ENCODE measurements at regions not wholly inside any gene's neighbourhood (a gene's known extent, or its start where the extent isn't known, plus 50 kb on each side); places are given as distances from the start of the nearest gene placed in this dataset.

DNA sequence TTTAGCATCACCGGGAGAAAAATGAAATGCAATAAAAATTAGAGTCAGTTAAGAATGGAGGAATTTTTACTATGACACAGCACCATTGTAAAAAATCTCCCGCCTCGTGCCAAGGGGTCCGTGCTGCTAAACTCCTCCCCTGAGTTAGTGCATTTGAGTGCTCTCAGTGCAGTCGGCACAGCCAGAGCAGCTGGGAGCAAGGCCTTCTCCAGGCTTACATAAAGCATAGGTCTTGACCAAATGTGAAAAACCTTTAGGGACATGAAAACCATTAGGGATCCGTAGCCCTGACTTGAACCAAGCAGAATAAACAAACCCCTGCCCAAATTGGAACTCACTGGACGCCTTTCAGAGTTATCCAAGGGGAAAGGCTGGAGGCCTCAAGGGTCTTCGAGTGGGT, 152.6 kb downstream of the PLCE1 start (continued):
- TF ChIP-seq HDAC1 (CRISPR knock-in tag; IDR thresholded peaks at IDR 0.05), result no peak

- in situ Hi-C loops (cut with HindIII; ENCODE audit: extremely low pct_ligation_motif_present, low pct_unique_long_range_greater_than_20kb), result no loop called here
- 67% methylated on average over 5 of the region's 5 CpGs for WGBS (ENCODE audit: low lambda C conversion rate)
- TF ChIP-seq ZNF317 (CRISPR knock-in tag; IDR thresholded peaks at IDR 0.05), result no peak
- TF ChIP-seq, protein P1, sequence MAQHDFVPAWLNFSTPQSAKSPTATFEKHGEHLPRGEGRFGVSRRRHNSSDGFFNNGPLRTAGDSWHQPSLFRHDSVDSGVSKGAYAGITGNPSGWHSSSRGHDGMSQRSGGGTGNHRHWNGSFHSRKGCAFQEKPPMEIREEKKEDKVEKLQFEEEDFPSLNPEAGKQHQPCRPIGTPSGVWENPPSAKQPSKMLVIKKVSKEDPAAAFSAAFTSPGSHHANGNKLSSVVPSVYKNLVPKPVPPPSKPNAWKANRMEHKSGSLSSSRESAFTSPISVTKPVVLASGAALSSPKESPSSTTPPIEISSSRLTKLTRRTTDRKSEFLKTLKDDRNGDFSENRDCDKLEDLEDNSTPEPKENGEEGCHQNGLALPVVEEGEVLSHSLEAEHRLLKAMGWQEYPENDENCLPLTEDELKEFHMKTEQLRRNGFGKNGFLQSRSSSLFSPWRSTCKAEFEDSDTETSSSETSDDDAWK (CRISPR knock-in tag; IDR thresholded peaks at IDR 0.05), result no peak
- TF ChIP-seq, protein P2, sequence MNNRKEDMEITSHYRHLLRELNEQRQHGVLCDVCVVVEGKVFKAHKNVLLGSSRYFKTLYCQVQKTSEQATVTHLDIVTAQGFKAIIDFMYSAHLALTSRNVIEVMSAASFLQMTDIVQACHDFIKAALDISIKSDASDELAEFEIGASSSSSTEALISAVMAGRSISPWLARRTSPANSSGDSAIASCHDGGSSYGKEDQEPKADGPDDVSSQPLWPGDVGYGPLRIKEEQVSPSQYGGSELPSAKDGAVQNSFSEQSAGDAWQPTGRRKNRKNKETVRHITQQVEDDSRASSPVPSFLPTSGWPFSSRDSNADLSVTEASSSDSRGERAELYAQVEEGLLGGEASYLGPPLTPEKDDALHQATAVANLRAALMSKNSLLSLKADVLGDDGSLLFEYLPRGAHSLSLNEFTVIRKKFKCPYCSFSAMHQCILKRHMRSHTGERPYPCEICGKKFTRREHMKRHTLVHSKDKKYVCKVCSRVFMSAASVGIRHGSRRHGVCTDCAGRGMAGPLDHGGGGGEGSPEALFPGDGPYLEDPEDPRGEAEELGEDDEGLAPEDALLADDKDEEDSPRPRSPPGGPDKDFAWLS (CRISPR knock-in tag; IDR thresholded peaks at IDR 0.05; ENCODE audit: borderline replicate concordance), result no peak
- TF ChIP-seq HES4 (CRISPR knock-in tag; IDR thresholded peaks at IDR 0.05; ENCODE audit: borderline replicate concordance), result no peak
- TF ChIP-seq, protein P3, sequence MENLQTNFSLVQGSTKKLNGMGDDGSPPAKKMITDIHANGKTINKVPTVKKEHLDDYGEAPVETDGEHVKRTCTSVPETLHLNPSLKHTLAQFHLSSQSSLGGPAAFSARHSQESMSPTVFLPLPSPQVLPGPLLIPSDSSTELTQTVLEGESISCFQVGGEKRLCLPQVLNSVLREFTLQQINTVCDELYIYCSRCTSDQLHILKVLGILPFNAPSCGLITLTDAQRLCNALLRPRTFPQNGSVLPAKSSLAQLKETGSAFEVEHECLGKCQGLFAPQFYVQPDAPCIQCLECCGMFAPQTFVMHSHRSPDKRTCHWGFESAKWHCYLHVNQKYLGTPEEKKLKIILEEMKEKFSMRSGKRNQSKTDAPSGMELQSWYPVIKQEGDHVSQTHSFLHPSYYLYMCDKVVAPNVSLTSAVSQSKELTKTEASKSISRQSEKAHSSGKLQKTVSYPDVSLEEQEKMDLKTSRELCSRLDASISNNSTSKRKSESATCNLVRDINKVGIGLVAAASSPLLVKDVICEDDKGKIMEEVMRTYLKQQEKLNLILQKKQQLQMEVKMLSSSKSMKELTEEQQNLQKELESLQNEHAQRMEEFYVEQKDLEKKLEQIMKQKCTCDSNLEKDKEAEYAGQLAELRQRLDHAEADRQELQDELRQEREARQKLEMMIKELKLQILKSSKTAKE (CRISPR knock-in tag; IDR thresholded peaks at IDR 0.05; ENCODE audit: borderline replicate concordance), result no peak
- TF ChIP-seq ZBTB7B (CRISPR knock-in tag; IDR thresholded peaks at IDR 0.05), result no peak
- TF ChIP-seq U2AF1 (optimal IDR thresholded peaks at IDR 0.05; ENCODE audit: low read depth, low read length), result no peak
- no peak for TF ChIP-seq TEAD3 (CRISPR knock-in tag; optimal IDR thresholded peaks at IDR 0.05; ENCODE audit: borderline replicate concordance)
- TF ChIP-seq, protein P4, sequence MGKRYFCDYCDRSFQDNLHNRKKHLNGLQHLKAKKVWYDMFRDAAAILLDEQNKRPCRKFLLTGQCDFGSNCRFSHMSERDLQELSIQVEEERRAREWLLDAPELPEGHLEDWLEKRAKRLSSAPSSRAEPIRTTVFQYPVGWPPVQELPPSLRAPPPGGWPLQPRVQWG (CRISPR knock-in tag; IDR thresholded peaks at IDR 0.05; ENCODE audit: borderline replicate concordance, low read depth), result no peak
- TF ChIP-seq, protein P5, sequence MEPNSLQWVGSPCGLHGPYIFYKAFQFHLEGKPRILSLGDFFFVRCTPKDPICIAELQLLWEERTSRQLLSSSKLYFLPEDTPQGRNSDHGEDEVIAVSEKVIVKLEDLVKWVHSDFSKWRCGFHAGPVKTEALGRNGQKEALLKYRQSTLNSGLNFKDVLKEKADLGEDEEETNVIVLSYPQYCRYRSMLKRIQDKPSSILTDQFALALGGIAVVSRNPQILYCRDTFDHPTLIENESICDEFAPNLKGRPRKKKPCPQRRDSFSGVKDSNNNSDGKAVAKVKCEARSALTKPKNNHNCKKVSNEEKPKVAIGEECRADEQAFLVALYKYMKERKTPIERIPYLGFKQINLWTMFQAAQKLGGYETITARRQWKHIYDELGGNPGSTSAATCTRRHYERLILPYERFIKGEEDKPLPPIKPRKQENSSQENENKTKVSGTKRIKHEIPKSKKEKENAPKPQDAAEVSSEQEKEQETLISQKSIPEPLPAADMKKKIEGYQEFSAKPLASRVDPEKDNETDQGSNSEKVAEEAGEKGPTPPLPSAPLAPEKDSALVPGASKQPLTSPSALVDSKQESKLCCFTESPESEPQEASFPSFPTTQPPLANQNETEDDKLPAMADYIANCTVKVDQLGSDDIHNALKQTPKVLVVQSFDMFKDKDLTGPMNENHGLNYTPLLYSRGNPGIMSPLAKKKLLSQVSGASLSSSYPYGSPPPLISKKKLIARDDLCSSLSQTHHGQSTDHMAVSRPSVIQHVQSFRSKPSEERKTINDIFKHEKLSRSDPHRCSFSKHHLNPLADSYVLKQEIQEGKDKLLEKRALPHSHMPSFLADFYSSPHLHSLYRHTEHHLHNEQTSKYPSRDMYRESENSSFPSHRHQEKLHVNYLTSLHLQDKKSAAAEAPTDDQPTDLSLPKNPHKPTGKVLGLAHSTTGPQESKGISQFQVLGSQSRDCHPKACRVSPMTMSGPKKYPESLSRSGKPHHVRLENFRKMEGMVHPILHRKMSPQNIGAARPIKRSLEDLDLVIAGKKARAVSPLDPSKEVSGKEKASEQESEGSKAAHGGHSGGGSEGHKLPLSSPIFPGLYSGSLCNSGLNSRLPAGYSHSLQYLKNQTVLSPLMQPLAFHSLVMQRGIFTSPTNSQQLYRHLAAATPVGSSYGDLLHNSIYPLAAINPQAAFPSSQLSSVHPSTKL (CRISPR knock-in tag; IDR thresholded peaks at IDR 0.05), result no peak
- TF ChIP-seq ZNF672 (CRISPR knock-in tag; IDR thresholded peaks at IDR 0.05), result no peak
- BruUV-seq (replicated peaks), result no TSS peak
- ChIA-PET CTCF (ENCODE audit: low intra/inter-chr PET ratio, low total read pairs) (no interaction called here), POLR2A (no interaction called here)
- Histone ChIP-seq H3K4me1 (ENCODE audit: insufficient read depth, low read length) (no peaks in the 10 kb centered on the region), H3K27ac (ENCODE audit: extremely low read length, insufficient read depth, low read length) (no peak overlapping the region), H3K27me3 (ENCODE audit: control insufficient read depth in 1 of 2, insufficient read depth in 2 of 2, low read length in 2 of 2) (peaks cover 0 to 3% of the 10 kb centered on the region in 2 experiments; a peak in 1 of 5 replicates), H4K20me1 (ENCODE audit: insufficient read depth, low read length) (no peaks in the 10 kb centered on the region), H2AFZ (ENCODE audit: low read length) (no peak overlapping the region), H3K4me3 (replicated peaks in 1 of 3; ENCODE audit: insufficient read depth in 1 of 3, low read depth in 2 of 3, low read length in 3 of 3) (no peak overlapping the region), H3K36me3 (replicated peaks in 1 of 2; ENCODE audit: control insufficient read depth in 1 of 2, insufficient read depth in 2 of 2, low read length in 2 of 2) (no peaks in the 10 kb centered on the region), H3K9ac (ENCODE audit: insufficient read depth, low read depth, low read length) (no peak overlapping the region), H3K9me3 (ENCODE audit: low read length) (no peaks in the 10 kb centered on the region), H3K4me2 (ENCODE audit: low read depth, low read length) (no peak overlapping the region), H3K79me2 (ENCODE audit: insufficient read depth, low read length) (no peaks in the 10 kb centered on the region)
- intact Hi-C loops (cut with micrococcal nuclease; ENCODE audit: unreplicated experiment), result no loop called here
- no peak for FAIRE-seq
- ATAC-seq, result no peak
- DNase-seq (ENCODE audit: low spot score), result no peak
Measured at GRCh38 chr10:94146746-94147145, 153.0 kb downstream of the PLCE1 start.
